Activated T-helper 17 cell treated with anti-CD3 and anti-CD28 coated beads, Interleukin-2, amount 50 U/mL, for 72 hours (primary cell): ENCODE measurements at regions not wholly inside any gene's neighbourhood (a gene's known extent, or its start where the extent isn't known, plus 50 kb on each side); places are given as distances from the start of the nearest gene placed in this dataset.

ENCODE experiments used
- ATAC-seq: fragments of 150-1000 bp; cut with Tn5 transposase; replicated peaks from 2 replicates; pipeline ENCODE4 v1.10.0; 2021; ENCODE audit warnings: mild to moderate bottlenecking, moderate library complexity
- H3K27ac Mint-ChIP-seq: one replicate; pipeline ENCODE4 v1.8.0; 2022; ENCODE audit warnings: mixed read lengths
- H3K27me3 Mint-ChIP-seq: one replicate; pipeline ENCODE4 v1.8.0; 2022; ENCODE audit warnings: mixed read lengths
- H3K36me3 Mint-ChIP-seq: one replicate; pipeline ENCODE4 v1.8.0; 2022; ENCODE audit warnings: low read depth, mild to moderate bottlenecking, mixed read lengths
- H3K4me1 Mint-ChIP-seq: one replicate; pipeline ENCODE4 v1.8.0; 2022; ENCODE audit warnings: mixed read lengths
- H3K4me3 Mint-ChIP-seq: one replicate; pipeline ENCODE4 v1.8.0; 2022; ENCODE audit warnings: mild to moderate bottlenecking, mixed read lengths
- H3K9me3 Mint-ChIP-seq: one replicate; pipeline ENCODE4 v1.8.0; 2022; ENCODE audit warnings: mixed read lengths

DNA sequence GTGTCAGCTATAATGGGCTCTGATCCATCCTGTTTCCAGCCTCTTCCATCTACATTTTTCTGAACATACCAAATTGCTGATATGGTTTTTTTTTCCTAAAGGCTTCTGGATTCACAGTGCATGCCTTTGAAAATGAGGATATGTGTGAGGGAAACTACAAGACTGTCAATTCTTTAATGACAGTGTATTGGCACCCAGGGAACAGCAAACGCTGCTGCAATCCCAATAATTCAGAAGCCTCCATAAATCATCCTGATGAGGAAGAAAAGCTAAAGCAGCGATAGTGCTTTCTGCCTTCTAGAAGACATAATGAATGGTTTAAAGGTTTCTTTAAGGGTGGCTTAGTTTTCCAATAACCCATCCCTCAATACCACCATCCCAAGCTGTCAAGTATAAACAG, 304.5 kb upstream of the PKDCC start:
- Mint-ChIP-seq H3K36me3 (no peaks in the 10 kb centered on the region), H3K27ac (no peak overlapping the region), H3K9me3 (no peaks in the 10 kb centered on the region), H3K27me3 (peaks cover 4% of the 10 kb centered on the region), H3K4me1 (no peaks in the 10 kb centered on the region), H3K4me3 (no peak overlapping the region)
- ATAC-seq = no peak

- H3K27me3 Mint-ChIP-seq = peaks cover 9% of the 10 kb centered on the region
- H3K4me1 Mint-ChIP-seq = no peaks in the 10 kb centered on the region
- no peaks in the 10 kb centered on the region for H3K36me3 Mint-ChIP-seq
- ATAC-seq = no peak
- no peak overlapping the region for H3K27ac Mint-ChIP-seq
- no peaks in the 10 kb centered on the region for H3K9me3 Mint-ChIP-seq
- no peak overlapping the region for H3K4me3 Mint-ChIP-seq
Measured at GRCh38 chr2:41750829-41751228, 297.0 kb upstream of the PKDCC start.

GRCh38 chr2:41759880-41760279, 287.9 kb upstream of the PKDCC start:
- H3K36me3 Mint-ChIP-seq = no peaks in the 10 kb centered on the region
- H3K4me3 Mint-ChIP-seq = no peak overlapping the region
- ATAC-seq = no peak
- H3K9me3 Mint-ChIP-seq = no peaks in the 10 kb centered on the region
- H3K27ac Mint-ChIP-seq = no peak overlapping the region
- peaks cover 21% of the 10 kb centered on the region for H3K27me3 Mint-ChIP-seq
- no peaks in the 10 kb centered on the region for H3K4me1 Mint-ChIP-seq

DNA sequence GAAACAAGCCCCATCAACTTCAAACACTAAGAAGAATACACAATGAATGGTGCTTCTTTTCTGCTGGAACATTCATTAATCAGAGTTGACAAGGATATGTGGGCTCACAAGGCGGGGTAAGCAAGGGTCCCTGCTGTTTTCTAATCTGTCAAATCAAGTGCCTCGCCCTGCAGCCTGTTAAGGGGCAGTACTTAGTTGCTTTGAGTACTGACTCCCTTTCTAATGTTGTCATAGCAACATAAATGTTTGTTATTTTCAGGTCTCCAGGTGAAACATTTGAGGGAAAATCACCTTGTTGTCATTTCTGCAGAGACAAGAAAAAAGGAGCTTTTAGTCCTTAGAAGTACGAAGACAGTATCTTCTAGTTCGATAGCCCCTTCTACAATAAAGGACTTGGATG, 284.7 kb upstream of the PKDCC start:
- no peaks in the 10 kb centered on the region for H3K4me1 Mint-ChIP-seq
- peaks cover 4% of the 10 kb centered on the region for H3K27me3 Mint-ChIP-seq
- no peak overlapping the region for H3K4me3 Mint-ChIP-seq
- H3K36me3 Mint-ChIP-seq = no peaks in the 10 kb centered on the region
- no peak overlapping the region for H3K27ac Mint-ChIP-seq
- H3K9me3 Mint-ChIP-seq = no peaks in the 10 kb centered on the region
- ATAC-seq = no peak

GRCh38 chr2:41764131-41764530, 283.7 kb upstream of the PKDCC start:
- no peaks in the 10 kb centered on the region for H3K9me3 Mint-ChIP-seq
- H3K4me1 Mint-ChIP-seq = no peaks in the 10 kb centered on the region
- ATAC-seq = no peak
- no peak overlapping the region for H3K4me3 Mint-ChIP-seq
- H3K27me3 Mint-ChIP-seq = peaks cover 2% of the 10 kb centered on the region
- no peaks in the 10 kb centered on the region for H3K36me3 Mint-ChIP-seq
- no peak overlapping the region for H3K27ac Mint-ChIP-seq

DNA sequence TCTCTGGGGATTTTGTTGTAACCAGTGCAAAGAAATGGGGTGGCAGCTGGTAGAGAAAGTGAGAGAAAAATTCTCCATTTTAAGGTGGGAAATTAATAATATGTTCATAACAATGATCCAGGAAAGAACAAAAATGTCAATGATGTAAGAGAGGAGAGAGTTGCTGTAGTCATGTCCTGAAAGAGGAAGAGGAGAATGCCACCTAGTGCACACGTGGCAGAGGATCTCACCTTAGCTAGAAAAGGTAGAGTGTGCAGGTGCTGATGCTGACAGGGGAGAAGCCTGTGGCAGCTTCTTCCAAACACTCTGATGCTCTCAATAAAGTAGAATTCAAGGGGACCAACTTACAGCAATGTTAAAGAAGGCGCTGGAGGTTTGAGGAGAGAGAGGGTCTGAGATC, 282.9 kb upstream of the PKDCC start:
- Mint-ChIP-seq H3K9me3 (no peaks in the 10 kb centered on the region), H3K36me3 (no peaks in the 10 kb centered on the region), H3K27me3 (peaks cover 9% of the 10 kb centered on the region), H3K27ac (no peak overlapping the region), H3K4me1 (no peaks in the 10 kb centered on the region), H3K4me3 (no peak overlapping the region)
- ATAC-seq = no peak

DNA sequence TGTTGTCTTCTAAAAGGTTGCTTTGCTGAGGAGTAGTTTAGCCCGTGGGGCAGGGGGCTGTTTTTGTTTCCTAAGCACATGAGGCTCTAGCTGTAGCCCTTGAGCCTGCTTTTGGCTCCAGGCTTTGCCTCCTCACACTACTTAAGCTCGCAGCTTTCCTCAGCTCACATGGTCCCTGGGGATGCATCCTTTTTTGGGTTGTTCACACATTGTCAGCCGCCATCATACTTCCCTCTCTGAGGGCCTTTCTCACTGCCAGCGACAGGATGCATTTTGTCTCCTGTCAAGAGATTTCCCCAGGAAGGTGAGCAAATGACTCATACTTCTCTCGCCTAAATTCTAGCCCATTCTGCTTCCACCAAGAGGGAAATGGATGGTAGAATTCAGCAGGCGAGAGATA, 279.5 kb upstream of the PKDCC start:
- H3K27me3 Mint-ChIP-seq = peaks cover 11% of the 10 kb centered on the region
- no peaks in the 10 kb centered on the region for H3K4me1 Mint-ChIP-seq
- H3K9me3 Mint-ChIP-seq = no peaks in the 10 kb centered on the region
- H3K36me3 Mint-ChIP-seq = no peaks in the 10 kb centered on the region
- ATAC-seq = no peak
- no peak overlapping the region for H3K4me3 Mint-ChIP-seq
- no peak overlapping the region for H3K27ac Mint-ChIP-seq

DNA sequence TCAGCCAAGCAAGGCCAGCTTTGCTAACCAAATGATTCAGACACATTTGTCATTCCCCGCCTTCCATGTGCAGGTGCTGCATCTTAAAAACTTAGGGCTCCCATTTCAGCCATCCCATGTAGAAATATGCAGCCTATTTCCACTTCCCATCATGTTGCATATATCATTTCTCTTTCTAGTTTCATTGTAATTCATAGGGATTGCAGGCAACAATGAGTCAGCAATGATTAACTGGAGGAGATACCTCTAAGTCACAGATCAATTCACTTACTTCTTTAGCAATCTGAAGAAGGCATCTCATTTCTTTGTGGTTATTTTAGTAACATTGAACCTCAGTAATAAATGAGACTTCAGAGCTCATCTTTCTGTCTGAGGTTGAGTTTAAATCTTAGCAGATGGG, 276.1 kb upstream of the PKDCC start:
- Mint-ChIP-seq H3K4me3 (no peak overlapping the region), H3K9me3 (no peaks in the 10 kb centered on the region), H3K27ac (no peak overlapping the region), H3K4me1 (no peaks in the 10 kb centered on the region), H3K27me3 (peaks cover 15% of the 10 kb centered on the region), H3K36me3 (no peaks in the 10 kb centered on the region)
- no peak for ATAC-seq

- Mint-ChIP-seq H3K36me3 (no peaks in the 10 kb centered on the region), H3K27me3 (peaks cover 15% of the 10 kb centered on the region), H3K27ac (no peak overlapping the region), H3K4me3 (no peak overlapping the region), H3K9me3 (no peaks in the 10 kb centered on the region), H3K4me1 (no peaks in the 10 kb centered on the region)
- no peak for ATAC-seq
Measured at GRCh38 chr2:41772697-41773096, 275.1 kb upstream of the PKDCC start.

GRCh38 chr2:41774011-41774605, 273.7 kb upstream of the PKDCC start:
- Mint-ChIP-seq H3K4me1 (no peaks in the 10 kb centered on the region), H3K27me3 (peaks cover 14% of the 10 kb centered on the region), H3K27ac (no peak overlapping the region), H3K9me3 (no peaks in the 10 kb centered on the region), H3K4me3 (no peak overlapping the region), H3K36me3 (no peaks in the 10 kb centered on the region)
- ATAC-seq = no peak

- H3K36me3 Mint-ChIP-seq = no peaks in the 10 kb centered on the region
Measured at GRCh38 chr2:41775366-41776025, 272.3 kb upstream of the PKDCC start.

GRCh38 chr2:41779888-41780287, 267.9 kb upstream of the PKDCC start:
- ATAC-seq = no peak
- no peak overlapping the region for H3K27ac Mint-ChIP-seq
- H3K27me3 Mint-ChIP-seq = peaks cover 6% of the 10 kb centered on the region
- H3K4me3 Mint-ChIP-seq = no peak overlapping the region
- H3K9me3 Mint-ChIP-seq = no peaks in the 10 kb centered on the region
- no peaks in the 10 kb centered on the region for H3K4me1 Mint-ChIP-seq
- H3K36me3 Mint-ChIP-seq = no peaks in the 10 kb centered on the region

More at GRCh38 chr2:41775366-41776025, 272.3 kb upstream of the PKDCC start:
- no peak for ATAC-seq
- Mint-ChIP-seq H3K27me3 (peaks cover 4% of the 10 kb centered on the region), H3K4me1 (no peaks in the 10 kb centered on the region), H3K4me3 (no peak overlapping the region), H3K9me3 (no peaks in the 10 kb centered on the region), H3K27ac (no peak overlapping the region)

DNA sequence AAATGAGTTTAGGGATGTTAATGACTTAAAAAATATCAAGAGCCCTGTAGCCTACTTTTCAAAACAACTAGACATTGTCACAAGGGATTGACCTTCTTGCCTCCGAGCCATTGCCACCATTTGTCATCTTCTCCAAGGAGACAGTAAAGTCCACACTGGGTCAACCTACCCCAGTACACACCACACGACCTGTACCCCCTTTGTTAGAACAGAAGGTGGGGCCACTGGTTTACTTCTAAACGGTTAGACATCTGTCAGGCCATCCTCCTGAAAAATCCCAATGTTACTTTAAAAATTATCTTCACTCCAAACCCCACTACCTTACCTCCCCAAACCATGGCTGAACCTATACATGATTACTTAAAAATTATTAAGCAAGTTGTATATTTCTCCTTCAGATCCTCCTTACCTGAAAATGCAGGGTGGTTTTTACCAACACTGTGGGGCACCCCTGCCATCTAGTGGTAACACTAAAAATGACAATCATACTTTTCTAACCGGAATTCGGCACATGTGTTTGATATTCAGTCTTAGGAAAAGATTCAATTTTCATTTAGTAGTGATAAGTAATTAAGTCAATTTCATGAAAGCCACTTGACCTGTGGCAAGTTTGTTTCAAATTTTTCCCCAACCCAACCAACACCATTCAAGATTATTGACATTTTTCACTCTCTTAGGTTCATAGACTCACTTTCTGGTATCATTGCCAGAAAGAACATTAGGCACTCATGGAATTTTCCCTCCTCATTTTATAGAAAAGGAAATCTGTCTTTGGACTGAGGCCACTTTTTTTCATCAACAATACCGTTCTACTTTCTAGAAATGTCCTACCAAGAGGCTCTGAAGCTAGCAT, 265.3 kb upstream of the PKDCC start:
- ATAC-seq = no peak
- no peaks in the 10 kb centered on the region for H3K9me3 Mint-ChIP-seq
- H3K36me3 Mint-ChIP-seq = no peaks in the 10 kb centered on the region
- peaks cover 9% of the 10 kb centered on the region for H3K27me3 Mint-ChIP-seq
- H3K4me3 Mint-ChIP-seq = no peak overlapping the region
- H3K27ac Mint-ChIP-seq = no peak overlapping the region
- H3K4me1 Mint-ChIP-seq = no peaks in the 10 kb centered on the region

DNA sequence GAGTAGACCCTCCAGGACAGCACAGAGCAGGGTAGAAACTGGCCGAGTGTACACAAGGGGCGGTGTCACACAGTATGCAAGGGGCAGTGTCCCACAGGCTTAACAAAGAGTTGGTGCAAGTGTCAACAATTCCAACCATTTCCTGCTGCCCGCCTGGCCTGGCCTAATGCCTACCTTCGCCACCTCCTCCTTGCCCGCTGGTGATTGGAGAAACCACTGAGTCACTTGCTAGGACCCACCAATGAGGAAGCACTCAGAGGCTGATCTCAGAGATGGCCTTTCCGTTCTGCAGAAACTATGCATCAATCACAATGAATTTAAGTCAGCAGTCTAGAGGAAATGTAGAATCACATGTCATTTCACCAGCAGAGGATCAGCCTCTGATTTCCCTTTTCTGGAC, 263.3 kb upstream of the PKDCC start:
- H3K9me3 Mint-ChIP-seq = no peaks in the 10 kb centered on the region
- H3K27ac Mint-ChIP-seq = no peak overlapping the region
- no peak for ATAC-seq
- H3K4me1 Mint-ChIP-seq = no peaks in the 10 kb centered on the region
- no peak overlapping the region for H3K4me3 Mint-ChIP-seq
- no peaks in the 10 kb centered on the region for H3K36me3 Mint-ChIP-seq
- peaks cover 18% of the 10 kb centered on the region for H3K27me3 Mint-ChIP-seq
